Panc1 (cell line): ENCODE measurements at regions not wholly inside any gene's neighbourhood (a gene's known extent, or its start where the extent isn't known, plus 50 kb on each side); places are given as distances from the start of the nearest gene placed in this dataset.

Experiments used
- ATAC-seq: fragments of 200-7000 bp; cut with Tn5 transposase; 2 replicates; pipeline ENCODE4 v1.9.1; 2020; ENCODE audit warnings: mild to moderate bottlenecking, moderate library complexity
- BruUV-seq: library from RNA; stranded (reverse); fragments of 400-500 nt; replicated peaks from 2 replicates; lab custom pipeline; 2021; lab: Mats Ljungman, UMichigan
- CTCF ChIA-PET: fragments of 300-600 bp; sonication (Branson Sonifier 250); formaldehyde crosslinking; loops from one replicate; lab custom pipeline; 2022; ENCODE audit warnings: antibody characterized with exemption; lab: Charles Lee
- POLR2A ChIA-PET: fragments of 300-600 bp; sonication (Branson Sonifier 250); formaldehyde crosslinking; loops from one replicate; lab custom pipeline; 2022; ENCODE audit warnings: antibody characterized with exemption; lab: Charles Lee
- DNase-seq: peaks from one replicate; pipeline ENCODE4 v3.0.0-alpha.2; 2010; ENCODE audit warnings: low read depth, low spot score
- H3K27ac ChIP-seq: 2 replicates; pipeline ENCODE4 v1.5.1; 2011; ENCODE audit warnings: mild to moderate bottlenecking, low read length, inconsistent platforms
- H3K27me3 ChIP-seq: fragments of 200-500 bp; sonication (Bioruptor generic); 2 replicates; pipeline ENCODE4 v1.6.0; 2014; ENCODE audit warnings: low read length, inconsistent platforms; ENCODE audit not compliant: control insufficient read depth, insufficient read depth
- H3K36me3 ChIP-seq: fragments of 200-500 bp; sonication (Bioruptor generic); 2 replicates; pipeline ENCODE4 v1.5.1; 2014; ENCODE audit warnings: inconsistent platforms, mild to moderate bottlenecking, low read length, moderate library complexity; ENCODE audit not compliant: control insufficient read depth, insufficient read depth
- H3K4me1 ChIP-seq: 2 replicates; pipeline ENCODE4 v1.5.1; 2011; ENCODE audit warnings: inconsistent platforms, mild to moderate bottlenecking, low read length, moderate library complexity; ENCODE audit not compliant: control insufficient read depth, insufficient read depth
- H3K4me3 ChIP-seq, 2 experiments: 2 replicates each; pipeline ENCODE4 v1.5.1; 2011 to 2012; ENCODE audit warnings: low read depth in 2 of 2, low read length in 2 of 2, mild to moderate bottlenecking in 2 of 2, inconsistent platforms in 1 of 2, moderate library complexity in 1 of 2
- H3K9me3 ChIP-seq: fragments of 200-500 bp; sonication (Bioruptor generic); 2 replicates; pipeline ENCODE4 v1.5.1; 2014; ENCODE audit warnings: low read depth, mild to moderate bottlenecking, inconsistent platforms, low read length, moderate library complexity; ENCODE audit not compliant: control insufficient read depth, insufficient read depth
- POLR2AphosphoS5 ChIP-seq: IDR thresholded peaks from 2 replicates; pipeline ENCODE4 v1.6.1; 2012; ENCODE audit warnings: mild to moderate bottlenecking, low read depth, low read length, moderate library complexity
- SIN3A ChIP-seq: IDR thresholded peaks from 2 replicates; pipeline ENCODE4 v1.6.1; 2012; ENCODE audit warnings: low read depth, mild to moderate bottlenecking, low read length, moderate library complexity, borderline replicate concordance; ENCODE audit not compliant: insufficient read depth
- TCF7L2 ChIP-seq: IDR thresholded peaks from 2 replicates; pipeline ENCODE4 v1.6.1; 2011; ENCODE audit warnings: mild to moderate bottlenecking, low read depth, low read length, inconsistent platforms
- in situ Hi-C: cut with HindIII; loops from 2 replicates; pipeline ENCODE4 v1.10.0; 2016; ENCODE audit warnings: low sequenced_read_pairs, low pct_unique_long_range_greater_than_20kb
- intact Hi-C: fragments of 100-400 bp; cut with micrococcal nuclease; formaldehyde crosslinking; loops from one replicate; pipeline ENCODE4 v1.10.0; 2022; ENCODE audit not compliant: unreplicated experiment
- TF ChIP-seq, protein P1 (sequence below), 2 experiments: IDR thresholded peaks; 2 replicates each; pipeline ENCODE4 v1.6.1; 2011 to 2012; ENCODE audit warnings: low read depth in 2 of 2, control low read depth in 1 of 2, low read length in 1 of 2, mild to moderate bottlenecking in 1 of 2, moderate library complexity in 1 of 2; ENCODE audit not compliant: insufficient read depth in 1 of 2
- TF ChIP-seq, protein P2 (sequence below): fragments of 450-650 bp; IDR thresholded peaks from 2 replicates; pipeline ENCODE4 v1.5.1; 2017; ENCODE audit warnings: mild to moderate bottlenecking

DNA sequence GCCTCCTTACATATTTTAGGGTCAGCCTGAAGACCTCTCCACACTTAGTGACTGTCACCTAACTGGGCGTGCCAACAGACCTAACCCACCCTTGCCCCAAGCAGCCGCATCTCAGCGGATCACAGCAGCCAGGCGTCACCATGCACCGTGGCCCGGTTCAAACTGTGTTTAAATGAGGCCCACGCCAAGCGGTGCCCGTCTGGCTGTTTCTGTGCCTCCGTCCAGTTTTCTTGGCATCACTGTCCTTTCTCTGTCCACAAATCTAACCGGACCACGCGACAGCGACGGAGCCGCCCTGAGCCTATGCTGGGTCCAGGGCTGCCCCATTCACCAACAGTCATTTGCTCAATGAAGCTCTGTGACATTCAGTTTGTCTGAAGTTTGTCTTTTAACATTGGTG is 393.3 kb downstream of the THBS2 start:
- POLR2A ChIA-PET = no interaction called here
- CTCF ChIA-PET = interaction anchor here (1.4 kb wide), 1 partner anchor 21 kb away, joined by 4 read pairs; no protein-coding TSS in a partner anchor

GRCh38 chr6:168858926-168859325 is 394.7 kb downstream of the THBS2 start:
- DNase-seq = no peak
- BruUV-seq = no TSS peak
- no peak overlapping the region for H3K27ac ChIP-seq
- ATAC-seq = no peak
- peaks cover 11% of the 10 kb centered on the region for H3K27me3 ChIP-seq
- no peak overlapping the region for H3K4me3 ChIP-seq
- H3K4me1 ChIP-seq = no peaks in the 10 kb centered on the region
- ChIA-PET CTCF (no interaction called here), POLR2A (no interaction called here)
- H3K36me3 ChIP-seq = no peaks in the 10 kb centered on the region
- no peaks in the 10 kb centered on the region for H3K9me3 ChIP-seq
- intact Hi-C loops (no loop called here), in situ Hi-C loops (no loop called here)
- no peak for TF ChIP-seq TCF7L2
- TF ChIP-seq POLR2AphosphoS5 = no peak
- TF ChIP-seq, protein P1, sequence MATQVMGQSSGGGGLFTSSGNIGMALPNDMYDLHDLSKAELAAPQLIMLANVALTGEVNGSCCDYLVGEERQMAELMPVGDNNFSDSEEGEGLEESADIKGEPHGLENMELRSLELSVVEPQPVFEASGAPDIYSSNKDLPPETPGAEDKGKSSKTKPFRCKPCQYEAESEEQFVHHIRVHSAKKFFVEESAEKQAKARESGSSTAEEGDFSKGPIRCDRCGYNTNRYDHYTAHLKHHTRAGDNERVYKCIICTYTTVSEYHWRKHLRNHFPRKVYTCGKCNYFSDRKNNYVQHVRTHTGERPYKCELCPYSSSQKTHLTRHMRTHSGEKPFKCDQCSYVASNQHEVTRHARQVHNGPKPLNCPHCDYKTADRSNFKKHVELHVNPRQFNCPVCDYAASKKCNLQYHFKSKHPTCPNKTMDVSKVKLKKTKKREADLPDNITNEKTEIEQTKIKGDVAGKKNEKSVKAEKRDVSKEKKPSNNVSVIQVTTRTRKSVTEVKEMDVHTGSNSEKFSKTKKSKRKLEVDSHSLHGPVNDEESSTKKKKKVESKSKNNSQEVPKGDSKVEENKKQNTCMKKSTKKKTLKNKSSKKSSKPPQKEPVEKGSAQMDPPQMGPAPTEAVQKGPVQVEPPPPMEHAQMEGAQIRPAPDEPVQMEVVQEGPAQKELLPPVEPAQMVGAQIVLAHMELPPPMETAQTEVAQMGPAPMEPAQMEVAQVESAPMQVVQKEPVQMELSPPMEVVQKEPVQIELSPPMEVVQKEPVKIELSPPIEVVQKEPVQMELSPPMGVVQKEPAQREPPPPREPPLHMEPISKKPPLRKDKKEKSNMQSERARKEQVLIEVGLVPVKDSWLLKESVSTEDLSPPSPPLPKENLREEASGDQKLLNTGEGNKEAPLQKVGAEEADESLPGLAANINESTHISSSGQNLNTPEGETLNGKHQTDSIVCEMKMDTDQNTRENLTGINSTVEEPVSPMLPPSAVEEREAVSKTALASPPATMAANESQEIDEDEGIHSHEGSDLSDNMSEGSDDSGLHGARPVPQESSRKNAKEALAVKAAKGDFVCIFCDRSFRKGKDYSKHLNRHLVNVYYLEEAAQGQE (IDR thresholded peaks at IDR 0.05; ENCODE audit: insufficient read depth in 1 of 2, low read depth in 2 of 2, low read length in 1 of 2) = no peak
- TF ChIP-seq SIN3A = no peak

More for the DNA sequence above, 393.3 kb downstream of the THBS2 start:
- TF ChIP-seq TCF7L2 = no peak
- TF ChIP-seq, protein P1 (IDR thresholded peaks at IDR 0.05; ENCODE audit: insufficient read depth in 1 of 2, low read depth in 2 of 2, low read length in 1 of 2) = no peak
- TF ChIP-seq, protein P2, sequence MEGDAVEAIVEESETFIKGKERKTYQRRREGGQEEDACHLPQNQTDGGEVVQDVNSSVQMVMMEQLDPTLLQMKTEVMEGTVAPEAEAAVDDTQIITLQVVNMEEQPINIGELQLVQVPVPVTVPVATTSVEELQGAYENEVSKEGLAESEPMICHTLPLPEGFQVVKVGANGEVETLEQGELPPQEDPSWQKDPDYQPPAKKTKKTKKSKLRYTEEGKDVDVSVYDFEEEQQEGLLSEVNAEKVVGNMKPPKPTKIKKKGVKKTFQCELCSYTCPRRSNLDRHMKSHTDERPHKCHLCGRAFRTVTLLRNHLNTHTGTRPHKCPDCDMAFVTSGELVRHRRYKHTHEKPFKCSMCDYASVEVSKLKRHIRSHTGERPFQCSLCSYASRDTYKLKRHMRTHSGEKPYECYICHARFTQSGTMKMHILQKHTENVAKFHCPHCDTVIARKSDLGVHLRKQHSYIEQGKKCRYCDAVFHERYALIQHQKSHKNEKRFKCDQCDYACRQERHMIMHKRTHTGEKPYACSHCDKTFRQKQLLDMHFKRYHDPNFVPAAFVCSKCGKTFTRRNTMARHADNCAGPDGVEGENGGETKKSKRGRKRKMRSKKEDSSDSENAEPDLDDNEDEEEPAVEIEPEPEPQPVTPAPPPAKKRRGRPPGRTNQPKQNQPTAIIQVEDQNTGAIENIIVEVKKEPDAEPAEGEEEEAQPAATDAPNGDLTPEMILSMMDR = no peak
- TF ChIP-seq SIN3A = no peak
- TF ChIP-seq POLR2AphosphoS5 = no peak
- no peaks in the 10 kb centered on the region for H3K36me3 ChIP-seq
- H3K27me3 ChIP-seq = peaks cover 16% of the 10 kb centered on the region
- no TSS peak for BruUV-seq
- ATAC-seq (no peak), DNase-seq (no peak)
- no peak overlapping the region for H3K4me3 ChIP-seq
- in situ Hi-C loops = no loop called here
- intact Hi-C loops = no loop called here
- H3K27ac ChIP-seq = no peak overlapping the region
- no peaks in the 10 kb centered on the region for H3K4me1 ChIP-seq
- H3K9me3 ChIP-seq = no peaks in the 10 kb centered on the region
